ENCODE measurements at regions not wholly inside any gene's neighbourhood (a gene's known extent, or its start where the extent isn't known, plus 50 kb on each side); places are given as distances from the start of the nearest gene placed in this dataset.

DNA sequence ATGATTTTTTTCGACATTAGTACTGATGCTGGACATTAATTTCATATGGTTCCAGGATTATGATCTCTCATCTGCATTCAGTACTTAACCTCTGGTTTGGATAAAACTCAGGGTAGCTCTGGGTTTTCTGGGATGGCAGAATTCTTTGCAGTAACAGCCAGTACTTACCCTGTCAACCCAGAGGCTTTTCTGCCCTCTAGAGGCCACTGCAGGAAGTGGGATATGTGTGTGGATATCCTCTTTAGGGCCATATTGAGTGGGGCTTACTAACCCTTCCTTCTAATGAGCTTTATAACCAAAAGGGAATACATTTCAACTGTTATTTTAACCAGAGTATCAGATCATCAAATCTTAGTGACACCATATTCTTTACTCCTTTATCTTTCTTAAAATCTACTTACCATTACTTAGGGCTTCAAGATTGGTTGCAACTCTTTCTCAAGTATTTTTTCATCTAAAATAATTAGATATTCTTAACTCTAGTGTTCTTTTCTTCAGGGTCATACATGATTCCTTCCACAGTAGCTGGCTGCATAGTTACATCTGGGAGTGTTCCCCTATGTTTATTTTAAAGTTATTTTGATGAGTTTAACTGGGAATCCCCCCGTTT is 488.0 kb upstream of the STXBP6 start:
- TF ChIP-seq, protein P1, sequence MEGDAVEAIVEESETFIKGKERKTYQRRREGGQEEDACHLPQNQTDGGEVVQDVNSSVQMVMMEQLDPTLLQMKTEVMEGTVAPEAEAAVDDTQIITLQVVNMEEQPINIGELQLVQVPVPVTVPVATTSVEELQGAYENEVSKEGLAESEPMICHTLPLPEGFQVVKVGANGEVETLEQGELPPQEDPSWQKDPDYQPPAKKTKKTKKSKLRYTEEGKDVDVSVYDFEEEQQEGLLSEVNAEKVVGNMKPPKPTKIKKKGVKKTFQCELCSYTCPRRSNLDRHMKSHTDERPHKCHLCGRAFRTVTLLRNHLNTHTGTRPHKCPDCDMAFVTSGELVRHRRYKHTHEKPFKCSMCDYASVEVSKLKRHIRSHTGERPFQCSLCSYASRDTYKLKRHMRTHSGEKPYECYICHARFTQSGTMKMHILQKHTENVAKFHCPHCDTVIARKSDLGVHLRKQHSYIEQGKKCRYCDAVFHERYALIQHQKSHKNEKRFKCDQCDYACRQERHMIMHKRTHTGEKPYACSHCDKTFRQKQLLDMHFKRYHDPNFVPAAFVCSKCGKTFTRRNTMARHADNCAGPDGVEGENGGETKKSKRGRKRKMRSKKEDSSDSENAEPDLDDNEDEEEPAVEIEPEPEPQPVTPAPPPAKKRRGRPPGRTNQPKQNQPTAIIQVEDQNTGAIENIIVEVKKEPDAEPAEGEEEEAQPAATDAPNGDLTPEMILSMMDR (conservative IDR thresholded peaks at IDR 0.05; ENCODE audit: low read depth) = peak; percentile 36
- ChIA-PET CTCF (interaction anchor here (0.6 kb wide), 2 partner anchors 25 to 47 kb away, joined by 4 read pairs; no protein-coding TSS in a partner anchor), POLR2A (ENCODE audit: low non-redundant PET) (no interaction called here)
- no peak for DNase-seq (ENCODE audit: low spot score)
- H3K27ac ChIP-seq = no peak overlapping the region

DNA sequence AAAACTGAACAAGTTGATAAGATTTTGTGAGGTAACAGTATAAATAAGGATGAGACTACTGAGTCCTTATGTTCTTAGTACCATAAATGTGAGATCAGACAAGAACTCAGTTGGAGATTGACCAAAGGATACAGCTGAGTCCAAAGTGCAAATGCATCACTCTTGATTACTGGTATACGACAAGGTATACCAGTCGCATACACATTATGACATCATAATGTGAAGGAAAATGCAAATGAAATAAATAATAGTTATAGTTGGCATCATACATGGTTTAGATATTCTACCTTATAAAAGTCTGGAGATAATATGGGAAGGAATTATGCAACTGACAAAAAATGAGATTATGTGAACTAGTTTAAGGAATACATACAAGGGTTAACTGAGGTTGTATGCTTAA is 476.3 kb upstream of the STXBP6 start:
- TF ChIP-seq, protein P1 (conservative IDR thresholded peaks at IDR 0.05; ENCODE audit: low read depth) = no peak
- ChIA-PET POLR2A (ENCODE audit: low non-redundant PET) (no interaction called here), CTCF (no interaction called here)
- no peak overlapping the region for H3K27ac ChIP-seq
- DNase-seq (ENCODE audit: low spot score) = no peak

DNA sequence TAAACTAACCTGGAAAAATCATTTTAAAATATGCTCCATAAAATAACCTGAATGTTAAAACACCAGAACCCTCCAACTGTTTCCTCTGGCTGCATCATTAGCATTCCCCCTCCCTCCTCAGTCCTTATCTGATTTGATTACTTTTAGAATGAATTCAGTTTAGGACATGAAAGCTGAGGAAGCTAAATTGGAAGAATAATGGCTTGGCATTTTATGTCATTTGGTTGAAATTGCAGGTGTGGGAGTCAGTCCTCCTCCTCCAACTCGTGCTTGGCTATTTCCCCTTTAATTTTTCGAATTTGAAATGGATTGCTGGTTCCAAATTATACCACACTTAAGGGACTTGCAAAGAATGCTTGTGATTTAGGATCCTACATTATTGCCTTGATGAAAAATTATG is 473.0 kb upstream of the STXBP6 start:
- TF ChIP-seq, protein P1 (conservative IDR thresholded peaks at IDR 0.05; ENCODE audit: low read depth) = no peak
- no peak for DNase-seq (ENCODE audit: low spot score)
- ChIA-PET CTCF (no interaction called here), POLR2A (ENCODE audit: low non-redundant PET) (no interaction called here)
- H3K27ac ChIP-seq = no peak overlapping the region

DNA sequence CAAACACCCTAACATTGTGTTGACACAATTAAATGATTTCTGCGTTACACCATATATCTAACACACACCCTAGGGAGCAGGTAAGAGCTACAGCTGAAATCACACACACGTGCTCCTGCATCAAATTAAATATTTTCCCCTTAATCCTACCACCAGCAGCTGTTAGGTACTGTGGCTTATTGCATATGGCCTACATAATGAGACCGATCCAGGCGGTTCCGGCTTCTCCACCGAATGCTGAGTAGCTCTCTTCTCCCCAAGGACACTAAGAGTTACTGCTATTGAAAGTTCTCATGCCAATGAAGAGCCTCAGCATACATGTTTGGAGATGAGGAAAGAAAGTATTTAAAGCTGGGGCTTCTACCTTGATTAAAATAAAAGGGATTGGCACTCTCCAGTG is 472.2 kb upstream of the STXBP6 start:
- CTCF ChIA-PET = no interaction called here
- no peak for DNase-seq (ENCODE audit: low spot score)
- TF ChIP-seq, protein P1 (conservative IDR thresholded peaks at IDR 0.05; ENCODE audit: low read depth) = no peak

DNA sequence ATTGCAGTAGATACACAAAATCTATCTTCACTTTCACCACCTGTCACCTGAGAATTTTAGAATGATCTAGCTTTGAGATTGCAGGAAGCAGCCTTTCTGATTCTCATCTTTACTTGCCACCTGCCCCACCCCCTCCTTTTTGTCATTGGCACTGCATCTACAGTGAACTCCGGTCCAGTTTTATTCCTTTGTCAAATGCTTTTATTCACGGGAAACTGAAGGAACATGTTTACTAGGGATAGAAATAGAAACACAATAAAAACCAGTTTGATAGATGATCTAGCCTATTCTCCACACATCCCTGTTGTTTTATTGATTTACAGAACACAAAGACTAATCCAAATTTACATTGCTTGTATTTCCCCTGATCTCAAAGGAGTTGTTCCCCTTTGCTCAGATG is 471.7 kb upstream of the STXBP6 start:
- CTCF ChIA-PET = no interaction called here
- H3K27ac ChIP-seq = no peak overlapping the region
- TF ChIP-seq, protein P1 (conservative IDR thresholded peaks at IDR 0.05; ENCODE audit: low read depth) = no peak
- POLR2A ChIA-PET (ENCODE audit: low non-redundant PET) = no interaction called here
- DNase-seq (ENCODE audit: low spot score) = no peak

More for the DNA sequence above, 472.2 kb upstream of the STXBP6 start:
- POLR2A ChIA-PET (ENCODE audit: low non-redundant PET) = no interaction called here
- H3K27ac ChIP-seq = no peak overlapping the region

DNA sequence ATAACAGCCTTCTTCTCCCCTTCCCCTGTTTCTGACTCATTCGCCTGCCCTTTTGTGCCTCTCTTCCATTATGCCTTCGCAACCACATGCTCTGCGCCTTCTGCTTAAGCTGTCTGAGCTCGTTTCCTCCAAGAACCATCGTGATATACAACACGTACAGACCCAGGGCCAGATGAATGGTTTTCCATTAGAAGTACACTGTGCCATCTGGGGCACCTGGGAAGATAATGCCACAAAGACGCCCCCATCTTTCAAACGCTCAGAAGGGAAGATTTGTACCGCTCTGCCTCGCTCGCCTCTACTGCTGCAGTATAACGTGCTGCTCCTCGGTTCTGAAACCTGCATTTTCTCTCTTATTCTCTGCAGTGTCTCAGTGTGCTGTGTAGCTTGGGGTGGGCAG is 470.9 kb upstream of the STXBP6 start:
- TF ChIP-seq, protein P1 (conservative IDR thresholded peaks at IDR 0.05; ENCODE audit: low read depth) = no peak
- DNase-seq (ENCODE audit: low spot score) = no peak
- ChIA-PET POLR2A (ENCODE audit: low non-redundant PET) (no interaction called here), CTCF (no interaction called here)
- no peak overlapping the region for H3K27ac ChIP-seq
